ENCODE measurements at regions not wholly inside any gene's neighbourhood (a gene's known extent, or its start where the extent isn't known, plus 50 kb on each side); places are given as distances from the start of the nearest gene placed in this dataset.
"Not testable (repeated sequence)": the region's sequence is repeated elsewhere in the genome, so short reads cannot be mapped to it uniquely, and the experiment has no call there.

GRCh38 chr18:39230086-39230803 is 1664.6 kb upstream of the CELF4 start:
- DNase-seq (ENCODE audit: low read depth): no peak

GRCh38 chr18:39227769-39228168 is 1662.2 kb upstream of the CELF4 start:
- DNase-seq (ENCODE audit: low read depth): not testable (repeated sequence)

GRCh38 chr18:39225373-39225772 is 1659.8 kb upstream of the CELF4 start:
- peak; percentile 2 for DNase-seq (ENCODE audit: low read depth)

- no peak for DNase-seq (ENCODE audit: low read depth)
These were observed 1657.7 kb upstream of the CELF4 start for GRCh38 chr18:39223283-39223682.

- no peak for DNase-seq (ENCODE audit: low read depth)
These were observed 1650.3 kb upstream of the CELF4 start for GRCh38 chr18:39215920-39216319.

- no peak for DNase-seq (ENCODE audit: low read depth)
These were observed 1645.9 kb upstream of the CELF4 start for GRCh38 chr18:39211461-39211860.

GRCh38 chr18:39209173-39209572 is 1643.6 kb upstream of the CELF4 start:
- no peak for DNase-seq (ENCODE audit: low read depth)

- no peak for DNase-seq (ENCODE audit: low read depth)
These were observed 1643.1 kb upstream of the CELF4 start for GRCh38 chr18:39208729-39209128.

- DNase-seq (ENCODE audit: low read depth): no peak
These were observed 1642.6 kb upstream of the CELF4 start for GRCh38 chr18:39208190-39208589.

- DNase-seq (ENCODE audit: low read depth): not testable (repeated sequence)
These were observed 1641.0 kb upstream of the CELF4 start for GRCh38 chr18:39206398-39207103.

GRCh38 chr18:39205565-39206195 is 1640.1 kb upstream of the CELF4 start:
- DNase-seq (ENCODE audit: low read depth): peak; percentile 3

GRCh38 chr18:39200153-39200552 is 1634.6 kb upstream of the CELF4 start:
- DNase-seq (ENCODE audit: low read depth): no peak

GRCh38 chr18:39199231-39199855 is 1633.7 kb upstream of the CELF4 start:
- DNase-seq (ENCODE audit: low read depth): no peak

- DNase-seq (ENCODE audit: low read depth): peak; percentile 76
These were observed 1632.8 kb upstream of the CELF4 start for GRCh38 chr18:39198376-39198775.

GRCh38 chr18:39191931-39192330 is 1626.3 kb upstream of the CELF4 start:
- no peak for DNase-seq (ENCODE audit: low read depth)

- no peak for DNase-seq (ENCODE audit: low read depth)
These were observed 1625.5 kb upstream of the CELF4 start for GRCh38 chr18:39191058-39191457.

- no peak for DNase-seq (ENCODE audit: low read depth)
These were observed 1624.9 kb upstream of the CELF4 start for GRCh38 chr18:39190508-39190907.

- no peak for DNase-seq (ENCODE audit: low read depth)
These were observed 1622.7 kb upstream of the CELF4 start for GRCh38 chr18:39188278-39188677.

GRCh38 chr18:39186008-39186407 is 1620.4 kb upstream of the CELF4 start:
- DNase-seq (ENCODE audit: low read depth): no peak

- DNase-seq (ENCODE audit: low read depth): no peak
These were observed 1618.6 kb upstream of the CELF4 start for GRCh38 chr18:39184176-39184575.

GRCh38 chr18:39178166-39178565 is 1612.6 kb upstream of the CELF4 start:
- no peak for DNase-seq (ENCODE audit: low read depth)

- DNase-seq (ENCODE audit: low read depth): peak; percentile 36
These were observed 1607.3 kb upstream of the CELF4 start for GRCh38 chr18:39172695-39173421.
